Activated CD4-positive, alpha-beta T cell treated with anti-CD3 and anti-CD28 coated beads, Interleukin-2, amount 10 ng/mL, durations not matched to agents 24 days and 14 days (primary cell): ENCODE measurements at regions not wholly inside any gene's neighbourhood (a gene's known extent, or its start where the extent isn't known, plus 50 kb on each side); places are given as distances from the start of the nearest gene placed in this dataset.
"Not testable (repeated sequence)": the region's sequence is repeated elsewhere in the genome, so short reads cannot be mapped to it uniquely, and the experiment has no call there.

ENCODE experiments used
- DNase-seq: peaks from one replicate; pipeline ENCODE4 v3.0.0; 2022
- H3K27ac Mint-ChIP-seq: one replicate; pipeline ENCODE4 v1.8.0; 2022; ENCODE audit warnings: mild to moderate bottlenecking, mixed read lengths
- H3K27me3 Mint-ChIP-seq: one replicate; pipeline ENCODE4 v1.8.0; 2022; ENCODE audit warnings: mixed read lengths
- H3K36me3 Mint-ChIP-seq: one replicate; pipeline ENCODE4 v1.8.0; 2022; ENCODE audit warnings: low read depth, mild to moderate bottlenecking, mixed read lengths
- H3K4me1 Mint-ChIP-seq: one replicate; pipeline ENCODE4 v1.8.0; 2021; ENCODE audit warnings: mixed read lengths
- H3K4me3 Mint-ChIP-seq: one replicate; pipeline ENCODE4 v1.8.0; 2022; ENCODE audit warnings: mild to moderate bottlenecking, moderate library complexity, mixed read lengths
- H3K9me3 Mint-ChIP-seq: one replicate; pipeline ENCODE4 v1.8.0; 2021; ENCODE audit warnings: mixed read lengths
- intact Hi-C: fragments of 100-400 bp; cut with micrococcal nuclease; formaldehyde crosslinking; loops from one replicate; pipeline ENCODE4 v1.15.1; 2023

DNA sequence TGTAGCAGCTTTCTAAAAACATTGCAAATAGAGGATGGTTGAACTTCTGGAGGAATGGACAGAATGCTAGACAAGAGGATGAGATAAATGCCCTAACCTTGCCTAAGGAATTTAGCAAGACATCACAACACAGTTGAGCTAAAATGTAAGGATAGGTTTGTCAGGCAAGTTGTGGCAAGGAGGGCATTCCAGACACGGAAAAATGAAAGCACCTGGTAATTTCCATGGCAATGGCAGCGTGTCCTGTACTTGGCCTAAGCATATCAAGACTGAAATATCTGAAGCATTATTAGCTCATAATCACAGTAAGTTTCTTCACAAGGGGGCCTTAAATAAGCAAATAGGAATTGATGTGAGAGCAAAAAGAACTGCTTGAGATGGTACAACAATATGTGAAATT lies 105.1 kb upstream of the USP25 start:
- H3K36me3 Mint-ChIP-seq: no peaks in the 10 kb centered on the region
- no peak overlapping the region for H3K4me3 Mint-ChIP-seq
- H3K27ac Mint-ChIP-seq: no peak overlapping the region
- H3K27me3 Mint-ChIP-seq: no peaks in the 10 kb centered on the region
- intact Hi-C loops: no loop called here
- no peaks in the 10 kb centered on the region for H3K9me3 Mint-ChIP-seq
- no peaks in the 10 kb centered on the region for H3K4me1 Mint-ChIP-seq
- DNase-seq: no peak

DNA sequence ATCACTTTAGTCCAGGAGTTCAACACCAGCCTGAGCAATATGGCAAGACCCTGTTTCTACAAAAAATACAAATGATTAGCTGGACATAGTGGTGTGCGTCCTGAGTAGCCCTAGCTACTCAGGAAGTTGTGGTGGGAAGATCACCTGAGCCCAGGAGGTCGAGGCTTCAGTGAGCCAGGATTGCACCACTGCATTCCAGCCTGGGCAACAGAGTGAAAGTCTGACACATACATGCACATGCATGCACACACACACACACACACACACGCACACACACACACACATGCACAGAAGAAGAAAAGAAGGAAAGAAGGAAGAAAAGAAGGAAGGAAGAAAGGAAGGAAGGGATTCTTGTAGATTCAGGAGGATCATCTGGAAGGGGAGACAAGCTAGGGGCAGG lies 104.4 kb upstream of the USP25 start:
- no peaks in the 10 kb centered on the region for H3K27me3 Mint-ChIP-seq
- H3K36me3 Mint-ChIP-seq: no peaks in the 10 kb centered on the region
- H3K4me1 Mint-ChIP-seq: no peaks in the 10 kb centered on the region
- H3K9me3 Mint-ChIP-seq: no peaks in the 10 kb centered on the region
- intact Hi-C loops: no loop called here
- H3K27ac Mint-ChIP-seq: no peak overlapping the region
- DNase-seq: no peak
- no peak overlapping the region for H3K4me3 Mint-ChIP-seq

DNA sequence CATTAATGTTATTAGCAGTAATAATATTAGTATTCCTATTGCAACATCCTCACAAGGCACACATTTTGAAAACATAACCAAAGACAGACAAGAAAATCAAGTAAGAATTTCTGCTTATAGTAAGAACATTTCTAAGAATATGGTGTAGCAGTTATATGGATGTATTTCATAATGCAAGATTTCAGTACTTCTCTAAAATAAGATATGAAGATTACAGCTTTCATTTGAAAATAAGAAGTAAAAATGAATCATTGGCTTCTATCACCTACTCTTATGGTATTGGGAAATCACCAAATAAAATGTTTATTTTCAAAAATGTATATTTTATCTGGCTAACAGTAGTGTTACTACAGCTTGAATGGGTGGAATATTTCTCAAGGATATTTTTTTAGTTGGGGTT lies 103.8 kb upstream of the USP25 start:
- Mint-ChIP-seq H3K4me3 (no peak overlapping the region), H3K36me3 (no peaks in the 10 kb centered on the region), H3K9me3 (no peaks in the 10 kb centered on the region), H3K27me3 (no peaks in the 10 kb centered on the region), H3K4me1 (no peaks in the 10 kb centered on the region), H3K27ac (no peak overlapping the region)
- intact Hi-C loops: no loop called here
- DNase-seq: no peak

DNA sequence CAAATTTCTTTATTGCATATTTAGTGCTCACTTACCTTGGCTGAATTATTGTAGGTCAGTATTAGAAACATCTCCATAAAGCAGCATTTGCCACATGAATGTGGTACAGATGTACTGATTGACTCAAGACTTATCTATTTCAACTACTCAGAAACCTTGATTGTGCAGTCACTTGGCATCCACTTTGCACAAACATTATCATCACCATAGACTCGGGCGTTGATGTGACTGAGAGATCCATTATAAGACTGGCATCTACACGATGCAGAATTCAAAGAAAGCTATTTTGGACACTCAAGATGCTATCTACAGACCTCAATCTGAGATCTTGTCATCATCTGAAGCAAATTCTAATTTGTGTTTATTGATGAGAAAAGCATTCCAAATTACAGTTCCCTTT lies 102.8 kb upstream of the USP25 start:
- Mint-ChIP-seq H3K36me3 (no peaks in the 10 kb centered on the region), H3K9me3 (no peaks in the 10 kb centered on the region), H3K27ac (no peak overlapping the region), H3K4me3 (no peak overlapping the region), H3K4me1 (no peaks in the 10 kb centered on the region), H3K27me3 (no peaks in the 10 kb centered on the region)
- no peak for DNase-seq
- intact Hi-C loops: no loop called here

DNA sequence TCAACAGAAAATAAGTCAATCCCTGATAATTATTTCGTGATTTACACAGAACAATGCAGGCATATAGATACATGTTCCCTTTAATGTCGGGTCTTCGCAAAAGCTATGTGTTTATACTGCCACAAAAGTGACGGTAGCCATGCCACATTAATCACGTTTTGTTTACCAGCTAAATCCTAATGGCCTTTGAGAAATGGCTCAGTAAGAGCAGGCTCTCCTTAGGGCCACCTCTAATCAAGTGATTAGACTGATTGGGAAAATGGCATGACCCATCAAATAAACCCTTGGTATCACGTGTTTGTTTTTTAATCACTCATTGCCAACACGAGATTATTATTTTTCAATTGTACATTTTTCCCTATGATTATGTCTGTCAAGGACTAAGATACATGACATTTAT lies 102.0 kb upstream of the USP25 start:
- intact Hi-C loops: no loop called here
- no peaks in the 10 kb centered on the region for H3K4me1 Mint-ChIP-seq
- no peak overlapping the region for H3K27ac Mint-ChIP-seq
- DNase-seq: no peak
- no peaks in the 10 kb centered on the region for H3K36me3 Mint-ChIP-seq
- H3K9me3 Mint-ChIP-seq: no peaks in the 10 kb centered on the region
- H3K4me3 Mint-ChIP-seq: no peak overlapping the region
- no peaks in the 10 kb centered on the region for H3K27me3 Mint-ChIP-seq

DNA sequence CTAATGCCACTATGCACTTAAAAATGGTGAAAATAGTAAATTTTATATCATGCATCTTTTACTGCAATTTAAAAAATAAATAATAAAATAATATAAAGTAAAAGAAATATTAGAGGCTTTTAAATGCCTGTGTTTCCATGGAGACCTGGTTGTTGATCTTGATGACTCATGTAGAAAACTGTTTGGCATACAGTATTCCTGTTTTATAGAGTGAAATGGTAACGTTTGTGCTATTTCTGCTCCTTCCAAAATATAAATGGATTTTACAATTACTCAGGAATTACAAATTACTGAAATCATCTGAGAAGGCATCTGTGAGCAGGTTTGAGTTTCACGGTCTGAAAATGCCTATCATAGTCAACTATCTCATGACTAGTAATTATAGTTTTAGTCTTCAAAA lies 98.4 kb upstream of the USP25 start:
- no peak overlapping the region for H3K27ac Mint-ChIP-seq
- no peak overlapping the region for H3K4me3 Mint-ChIP-seq
- no peak for DNase-seq
- intact Hi-C loops: no loop called here
- no peaks in the 10 kb centered on the region for H3K9me3 Mint-ChIP-seq
- no peaks in the 10 kb centered on the region for H3K36me3 Mint-ChIP-seq
- H3K4me1 Mint-ChIP-seq: no peaks in the 10 kb centered on the region
- H3K27me3 Mint-ChIP-seq: no peaks in the 10 kb centered on the region

DNA sequence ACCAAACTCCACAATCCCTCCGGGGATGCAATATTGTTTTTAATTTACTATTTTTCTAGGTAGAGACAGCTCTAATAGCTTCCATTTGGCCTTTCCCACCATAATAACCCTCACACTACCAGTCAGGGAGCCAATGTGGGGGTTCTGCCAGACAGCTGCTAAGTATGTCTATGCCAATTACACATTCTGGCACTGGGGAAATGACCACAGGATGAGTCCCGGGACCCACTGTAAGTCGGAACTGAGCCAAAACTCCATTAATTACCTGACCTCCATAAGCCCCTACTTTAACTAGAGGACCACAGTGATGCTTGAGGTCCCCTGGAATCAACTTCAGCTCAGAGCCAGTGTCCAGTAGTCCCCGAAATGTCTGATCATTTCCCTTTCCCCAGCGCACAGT lies 95.2 kb upstream of the USP25 start:
- intact Hi-C loops, H3K27me3 Mint-ChIP-seq, H3K9me3 Mint-ChIP-seq, H3K27ac Mint-ChIP-seq, H3K4me1 Mint-ChIP-seq, H3K4me3 Mint-ChIP-seq, H3K36me3 Mint-ChIP-seq, DNase-seq: not testable (repeated sequence)

GRCh38 chr21:15638856-15639549 lies 90.8 kb upstream of the USP25 start:
- no peaks in the 10 kb centered on the region for H3K9me3 Mint-ChIP-seq
- H3K36me3 Mint-ChIP-seq: no peaks in the 10 kb centered on the region
- no peaks in the 10 kb centered on the region for H3K27me3 Mint-ChIP-seq
- intact Hi-C loops: no loop called here
- no peak for DNase-seq
- H3K27ac Mint-ChIP-seq: no peak overlapping the region
- H3K4me1 Mint-ChIP-seq: no peaks in the 10 kb centered on the region
- no peak overlapping the region for H3K4me3 Mint-ChIP-seq

- H3K4me1 Mint-ChIP-seq, H3K27ac Mint-ChIP-seq, H3K9me3 Mint-ChIP-seq, H3K27me3 Mint-ChIP-seq, H3K36me3 Mint-ChIP-seq, intact Hi-C loops, H3K4me3 Mint-ChIP-seq, DNase-seq: not testable (repeated sequence)
Measured at GRCh38 chr21:15640113-15640512, 89.7 kb upstream of the USP25 start.

DNA sequence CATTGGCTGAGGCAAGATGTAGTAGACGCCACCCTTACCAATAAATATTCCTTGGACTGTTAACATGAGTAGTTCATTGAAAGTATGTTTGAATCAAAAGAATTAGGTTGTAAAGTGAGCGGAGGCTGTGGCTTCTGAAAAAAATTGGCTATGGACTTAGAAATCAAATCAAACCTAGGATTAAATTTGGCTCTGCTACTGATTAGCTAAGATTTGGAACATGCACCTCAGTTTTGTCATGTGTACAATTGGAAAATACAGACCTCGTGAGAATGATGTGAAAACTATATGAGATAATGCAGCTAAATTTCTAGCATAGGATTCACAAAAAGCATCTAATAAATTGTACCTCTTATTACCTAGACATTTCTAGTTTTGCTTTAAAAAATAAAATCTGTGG lies 85.3 kb upstream of the USP25 start:
- H3K27ac Mint-ChIP-seq: no peak overlapping the region
- no peaks in the 10 kb centered on the region for H3K4me1 Mint-ChIP-seq
- peaks cover 1% of the 10 kb centered on the region for H3K27me3 Mint-ChIP-seq
- no peak for DNase-seq
- intact Hi-C loops: no loop called here
- no peaks in the 10 kb centered on the region for H3K36me3 Mint-ChIP-seq
- no peaks in the 10 kb centered on the region for H3K9me3 Mint-ChIP-seq
- H3K4me3 Mint-ChIP-seq: no peak overlapping the region

GRCh38 chr21:15645830-15646229 lies 84.0 kb upstream of the USP25 start:
- Mint-ChIP-seq H3K36me3 (no peaks in the 10 kb centered on the region), H3K4me3 (no peak overlapping the region), H3K4me1 (no peaks in the 10 kb centered on the region), H3K27me3 (peaks cover 1% of the 10 kb centered on the region), H3K9me3 (no peaks in the 10 kb centered on the region), H3K27ac (no peak overlapping the region)
- intact Hi-C loops: no loop called here
- DNase-seq: no peak

GRCh38 chr21:15650735-15651134 lies 79.0 kb upstream of the USP25 start:
- Mint-ChIP-seq H3K4me3 (no peak overlapping the region), H3K9me3 (no peaks in the 10 kb centered on the region), H3K36me3 (no peaks in the 10 kb centered on the region), H3K27me3 (peaks cover 1% of the 10 kb centered on the region), H3K27ac (no peak overlapping the region), H3K4me1 (no peaks in the 10 kb centered on the region)
- intact Hi-C loops: loop anchor here (10.0 kb wide), 1 partner anchor 174 kb away; no protein-coding TSS in a partner anchor
- DNase-seq: no peak

- intact Hi-C loops: loop anchor here (10.0 kb wide), 1 partner anchor 174 kb away; no protein-coding TSS in a partner anchor
- Mint-ChIP-seq H3K4me1 (no peaks in the 10 kb centered on the region), H3K27ac (no peak overlapping the region), H3K36me3 (no peaks in the 10 kb centered on the region), H3K9me3 (no peaks in the 10 kb centered on the region), H3K27me3 (peaks cover 1% of the 10 kb centered on the region), H3K4me3 (no peak overlapping the region)
- DNase-seq: no peak
Measured at GRCh38 chr21:15651172-15651571, 78.6 kb upstream of the USP25 start.

GRCh38 chr21:15653710-15654109 lies 76.1 kb upstream of the USP25 start:
- H3K9me3 Mint-ChIP-seq: no peaks in the 10 kb centered on the region
- no peak for DNase-seq
- intact Hi-C loops: loop anchor here (10.0 kb wide), 1 partner anchor 171 kb away; no protein-coding TSS in a partner anchor
- H3K4me1 Mint-ChIP-seq: no peaks in the 10 kb centered on the region
- H3K4me3 Mint-ChIP-seq: no peak overlapping the region
- no peak overlapping the region for H3K27ac Mint-ChIP-seq
- H3K36me3 Mint-ChIP-seq: no peaks in the 10 kb centered on the region
- peaks cover 4% of the 10 kb centered on the region for H3K27me3 Mint-ChIP-seq

DNA sequence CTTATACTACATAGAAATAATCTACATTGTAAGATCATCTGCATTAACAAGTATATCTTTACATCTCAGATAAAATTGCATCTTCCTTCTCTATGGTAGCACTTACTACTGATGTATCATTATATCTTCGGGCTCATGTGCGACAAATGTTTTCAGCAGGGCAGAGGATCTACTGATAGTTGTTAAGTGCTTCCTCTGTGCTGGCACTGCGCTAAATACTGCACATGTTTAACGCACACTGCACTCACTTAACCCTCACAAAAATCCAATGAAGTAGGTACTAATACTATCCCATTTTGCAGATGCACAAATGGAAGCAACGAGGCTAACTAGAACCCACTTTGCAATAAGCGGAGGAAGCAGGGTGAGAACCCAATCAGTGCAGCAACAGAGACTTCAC lies 75.6 kb upstream of the USP25 start:
- Mint-ChIP-seq H3K27ac (no peak overlapping the region), H3K4me3 (no peak overlapping the region), H3K27me3 (peaks cover 3% of the 10 kb centered on the region), H3K36me3 (no peaks in the 10 kb centered on the region), H3K4me1 (no peaks in the 10 kb centered on the region), H3K9me3 (no peaks in the 10 kb centered on the region)
- intact Hi-C loops: loop anchor here (10.0 kb wide), 1 partner anchor 171 kb away; no protein-coding TSS in a partner anchor
- DNase-seq: no peak
